GM12878 (cell line): ENCODE measurements at regions not wholly inside any gene's neighbourhood (a gene's known extent, or its start where the extent isn't known, plus 50 kb on each side); places are given as distances from the start of the nearest gene placed in this dataset.

ENCODE experiments used
- ATAC-seq: fragments of 200-7000 bp; cut with Tn5 transposase; 3 replicates; pipeline ENCODE4 v1.9.1; 2020; ENCODE audit warnings: mild to moderate bottlenecking, moderate library complexity
- BruUV-seq: library from RNA; stranded (reverse); fragments of 400-500 nt; replicated peaks from 2 replicates; lab custom pipeline; 2021; lab: Mats Ljungman, UMichigan
- CTCF ChIA-PET: fragments of 300-600 bp; sonication (Branson Sonifier 250); formaldehyde crosslinking; extraction: SDS; loops from one replicate; lab custom pipeline; 2021; ENCODE audit warnings: inconsistent platforms; lab: Yijun Ruan, JAX
- POLR2A ChIA-PET: fragments of 350-600 bp; formaldehyde crosslinking; extraction: SDS; loops from one replicate; lab custom pipeline; 2021; ENCODE audit warnings: inconsistent platforms; lab: Charles Lee
- RAD21 ChIA-PET: fragments of 300-600 bp; sonication (Branson Sonifier 250); formaldehyde crosslinking; loops from one replicate; lab custom pipeline; 2023; ENCODE audit warnings: antibody characterized with exemption; ENCODE audit not compliant: unreplicated experiment; lab: Charles Lee
- SMC1A ChIA-PET: fragments of 300-600 bp; sonication (Branson Sonifier 250); formaldehyde crosslinking; loops from one replicate; lab custom pipeline; 2023; ENCODE audit not compliant: unreplicated experiment, uncharacterized antibody; lab: Charles Lee
- DNase-seq: peaks from one replicate; pipeline ENCODE4 v3.0.0-alpha.2; 2011; ENCODE audit warnings: low read depth, low spot score
- FAIRE-seq: peaks from 3 replicates; lab custom pipeline; 2011; peaks lifted over from hg19 to GRCh38; lab: Jason Lieb, UNC
- H2AFZ ChIP-seq: 2 replicates; pipeline ENCODE4 v1.6.0; 2011; ENCODE audit warnings: low read depth, low read length, control low read depth; ENCODE audit not compliant: control insufficient read depth
- H3K27ac ChIP-seq: 2 replicates; pipeline ENCODE4 v1.5.1; 2011; ENCODE audit warnings: control low read depth; ENCODE audit not compliant: control insufficient read depth, insufficient read depth
- H3K27me3 ChIP-seq, 2 experiments: replicated peaks in 1 of 2; 2 replicates each; pipeline versions ENCODE4 v1.6.0 to v1.6.1; 2011; ENCODE audit warnings: low read length in 1 of 2; ENCODE audit not compliant: control insufficient read depth in 2 of 2, insufficient read depth in 2 of 2
- H3K36me3 ChIP-seq, 2 experiments: 2 replicates each; pipeline ENCODE4 v1.5.1; 2011; ENCODE audit warnings: low read length in 1 of 2; ENCODE audit not compliant: control insufficient read depth in 2 of 2, insufficient read depth in 2 of 2
- H3K4me1 ChIP-seq: 2 replicates; pipeline ENCODE4 v1.6.1; 2011; ENCODE audit warnings: mild to moderate bottlenecking, low read length, moderate library complexity, mixed read lengths; ENCODE audit not compliant: control insufficient read depth, insufficient read depth
- H3K4me2 ChIP-seq: 2 replicates; pipeline ENCODE4 v1.6.0; 2011; ENCODE audit warnings: control low read depth; ENCODE audit not compliant: control insufficient read depth, insufficient read depth
- H3K4me3 ChIP-seq: fragments of 200-600 bp; sonication (generic); 2 replicates; pipeline ENCODE4 v1.5.1; 2016
- H3K79me2 ChIP-seq: 2 replicates; pipeline ENCODE4 v1.6.0; 2011; ENCODE audit warnings: low read length; ENCODE audit not compliant: control insufficient read depth, insufficient read depth
- H3K9ac ChIP-seq: 2 replicates; pipeline ENCODE4 v1.8.0; 2011; ENCODE audit warnings: low read length, control low read depth, mixed read lengths; ENCODE audit not compliant: control insufficient read depth, insufficient read depth
- H3K9me3 ChIP-seq: replicated peaks from 3 replicates; pipeline ENCODE4 v1.5.1; 2011; ENCODE audit warnings: mild to moderate bottlenecking, low read length; ENCODE audit not compliant: control insufficient read depth, insufficient read depth
- H4K20me1 ChIP-seq: 2 replicates; pipeline ENCODE4 v1.6.0; 2011; ENCODE audit not compliant: control insufficient read depth, insufficient read depth
- BHLHE40 ChIP-seq, 2 experiments: fragments of 450-650 bp in 1 of 2; IDR thresholded peaks; 2 replicates each; pipeline ENCODE4 v1.6.1; 2011 to 2017; ENCODE audit warnings: low read depth in 2 of 2, borderline replicate concordance in 1 of 2, improper control_type of control experiment in 1 of 2, low read length in 1 of 2, mild to moderate bottlenecking in 1 of 2
- E2F4 ChIP-seq: IDR thresholded peaks from 2 replicates; pipeline ENCODE4 v1.6.1; 2012; ENCODE audit warnings: low read depth, low read length, improper control_type of control experiment
- E2F8 ChIP-seq: fragments of 450-650 bp; IDR thresholded peaks from 2 replicates; pipeline ENCODE4 v1.6.1; 2018; ENCODE audit warnings: mild to moderate bottlenecking, low read depth, moderate library complexity; ENCODE audit not compliant: partially characterized antibody
- EED ChIP-seq: sonication (generic); IDR thresholded peaks from 2 replicates; pipeline ENCODE4 v1.6.1; 2016; ENCODE audit warnings: antibody characterized with exemption, low read depth
- FOS ChIP-seq: IDR thresholded peaks from 3 replicates; pipeline ENCODE4 v1.6.1; 2011; ENCODE audit warnings: borderline replicate concordance; ENCODE audit not compliant: insufficient read length; ENCODE audit errors: extremely low read depth
- FOXK2 ChIP-seq: fragments of 450-650 bp; IDR thresholded peaks from 2 replicates; pipeline ENCODE4 v1.6.1; 2017; ENCODE audit warnings: mild to moderate bottlenecking, moderate library complexity
- HDGF ChIP-seq: fragments of 450-650 bp; IDR thresholded peaks from 2 replicates; pipeline ENCODE4 v1.6.1; 2016; ENCODE audit warnings: antibody characterized with exemption
- IKZF2 ChIP-seq, 2 experiments: fragments of 450-650 bp; IDR thresholded peaks; 2 replicates each; pipeline ENCODE4 v1.6.1; 2017; ENCODE audit warnings: mild to moderate bottlenecking in 2 of 2, moderate library complexity in 2 of 2
- IRF5 ChIP-seq: fragments of 450-650 bp; IDR thresholded peaks from 2 replicates; pipeline ENCODE4 v1.6.1; 2017; ENCODE audit warnings: borderline replicate concordance
- JUND ChIP-seq: IDR thresholded peaks from 2 replicates; pipeline ENCODE4 v1.6.1; 2012; ENCODE audit warnings: low read depth, mild to moderate bottlenecking, low read length, improper control_type of control experiment, moderate library complexity
- MLLT1 ChIP-seq: fragments of 450-650 bp; IDR thresholded peaks from 2 replicates; pipeline ENCODE4 v1.6.1; 2016; ENCODE audit warnings: mild to moderate bottlenecking
- MXI1 ChIP-seq: fragments of 150-350 bp; IDR thresholded peaks from 2 replicates; pipeline ENCODE4 v1.6.1; 2011; ENCODE audit warnings: low read depth, mild to moderate bottlenecking, inconsistent platforms, low read length, improper control_type of control experiment
- POLR2AphosphoS2 ChIP-seq: IDR thresholded peaks from 2 replicates; pipeline ENCODE4 v1.6.1; 2011; ENCODE audit warnings: low read depth, mild to moderate bottlenecking, low read length, improper control_type of control experiment, moderate library complexity
- SMAD1 ChIP-seq: fragments of 450-650 bp; IDR thresholded peaks from 2 replicates; pipeline ENCODE4 v1.6.1; 2018; ENCODE audit warnings: mild to moderate bottlenecking, low read depth; ENCODE audit not compliant: partially characterized antibody
- TCF12 ChIP-seq: IDR thresholded peaks from 2 replicates; pipeline ENCODE4 v1.6.1; 2011; ENCODE audit warnings: low read depth, mild to moderate bottlenecking, low read length
- YBX1 ChIP-seq: fragments of 450-650 bp; IDR thresholded peaks from 2 replicates; pipeline ENCODE4 v1.6.1; 2016; ENCODE audit warnings: antibody characterized with exemption
- WGBS: methylation state at CpG from one replicate; pipeline ENCODE4 v1.1.6; 2016; ENCODE audit warnings: low lambda C conversion rate; ENCODE audit not compliant: insufficient replicate concordance, insufficient coverage; ENCODE audit errors: missing lambda C conversion rate; 5-methylcytosine and 5-hydroxymethylcytosine counted together
- in situ Hi-C: fragments of 300-500 bp; cut with MboI; formaldehyde crosslinking; loops from 9 replicates; pipeline ENCODE4 v1.14.3; 2018; ENCODE audit warnings: mixed read lengths
- intact Hi-C: fragments of 100-400 bp; cut with micrococcal nuclease; formaldehyde crosslinking; loops from one replicate; pipeline ENCODE4 v1.14.2; 2022; ENCODE audit not compliant: unreplicated experiment

- ChIA-PET CTCF (interaction anchor here (1.0 to 1.5 kb wide), 2 partner anchors 14 to 15 kb away, joined by 3 to 5 read pairs; no protein-coding TSS in a partner anchor), SMC1A (interaction anchor here (1.1 kb wide), 1 partner anchor 14 kb away, joined by 3 read pairs; no protein-coding TSS in a partner anchor), POLR2A (no interaction called here), RAD21 (no interaction called here)
- Histone ChIP-seq H3K4me3 (no peak overlapping the region), H3K27me3 (no peaks in the 10 kb centered on the region), H2AFZ (no peak overlapping the region), H3K4me1 (no peaks in the 10 kb centered on the region), H3K79me2 (no peaks in the 10 kb centered on the region), H4K20me1 (no peaks in the 10 kb centered on the region), H3K4me2 (no peak overlapping the region), H3K9me3 (no peaks in the 10 kb centered on the region), H3K27ac (no peak overlapping the region), H3K36me3 (no peaks in the 10 kb centered on the region), H3K9ac (no peak overlapping the region)
- FAIRE-seq: no peak
- intact Hi-C loops: no loop called here
- in situ Hi-C loops: no loop called here
- BruUV-seq: no TSS peak
- DNase-seq: no peak
- ATAC-seq: no peak
- TF ChIP-seq HDGF: no peak
- TF ChIP-seq FOXK2: no peak
- TF ChIP-seq YBX1: no peak
- TF ChIP-seq JUND: no peak
- TF ChIP-seq TCF12: no peak
- no peak for TF ChIP-seq E2F4
- TF ChIP-seq IRF5: no peak
- TF ChIP-seq IKZF2 (IDR thresholded peaks at IDR 0.05): no peak
- no peak for TF ChIP-seq BHLHE40 (IDR thresholded peaks at IDR 0.05; ENCODE audit: borderline replicate concordance in 1 of 2, low read depth in 2 of 2, low read length in 1 of 2)
- TF ChIP-seq MXI1: no peak
- no peak for TF ChIP-seq EED
- no peak for TF ChIP-seq POLR2AphosphoS2
- TF ChIP-seq FOS: no peak
- TF ChIP-seq E2F8: no peak
- no peak for TF ChIP-seq MLLT1
- no peak for TF ChIP-seq SMAD1
- WGBS: 38% methylated on average over 5 of the region's 5 CpGs
Measured at GRCh38 chr14:37889087-37889486, 293.7 kb downstream of the TTC6 start.
